Brain microvascular endothelial cell (primary cell): ENCODE measurements at regions not wholly inside any gene's neighbourhood (a gene's known extent, or its start where the extent isn't known, plus 50 kb on each side); places are given as distances from the start of the nearest gene placed in this dataset.

ENCODE experiments used
- DNase-seq: peaks from one replicate; pipeline ENCODE4 v3.0.0-alpha.2; 2020
- H3K27ac ChIP-seq: fragments of 250-450 bp; sonication (Bioruptor Pico); 2 replicates; pipeline ENCODE4 v1.5.1; 2020; ENCODE audit warnings: mild to moderate bottlenecking, moderate library complexity
- H3K27me3 ChIP-seq: fragments of 250-450 bp; sonication (Bioruptor Pico); replicated peaks from 2 replicates; pipeline ENCODE4 v1.5.1; 2020; ENCODE audit warnings: mild to moderate bottlenecking
- H3K36me3 ChIP-seq: fragments of 250-450 bp; sonication (Bioruptor Pico); replicated peaks from 2 replicates; pipeline ENCODE4 v1.5.1; 2020; ENCODE audit warnings: mild to moderate bottlenecking
- H3K4me3 ChIP-seq: 2 replicates; pipeline ENCODE4 v1.5.1; 2011; ENCODE audit warnings: low read depth, mild to moderate bottlenecking, control low read depth, low read length, moderate library complexity
- in situ Hi-C: cut with HindIII; loops from 2 replicates; pipeline ENCODE4 v1.10.0; 2017; ENCODE audit warnings: low sequenced_read_pairs, low pct_ligation_motif_present
- TF ChIP-seq, protein P1 (sequence below): IDR thresholded peaks from 2 replicates; pipeline ENCODE4 v1.5.1; 2011; ENCODE audit warnings: low read depth, mild to moderate bottlenecking, moderate library complexity, low read length, control low read depth, inconsistent platforms; ENCODE audit errors: missing control alignments

DNA sequence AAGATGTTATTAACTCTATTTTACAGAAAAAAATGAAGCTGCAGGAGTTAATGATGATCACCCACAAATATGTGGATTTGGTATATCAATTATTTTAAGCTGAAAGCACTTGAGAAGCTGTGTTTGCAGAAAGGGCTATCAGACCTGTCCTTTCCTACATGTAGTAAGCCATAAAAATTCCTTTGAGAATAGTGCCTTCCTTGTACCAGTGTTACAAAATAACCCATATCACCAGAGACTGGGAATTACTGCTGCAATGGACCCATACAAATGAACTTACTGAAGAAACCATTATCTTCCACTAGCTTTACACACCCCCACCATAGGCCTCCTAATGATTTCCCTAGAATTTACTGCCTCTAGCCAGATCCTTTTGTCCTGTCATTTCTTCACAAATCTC lies 99.2 kb upstream of the ZRANB2 start:
- no peak overlapping the region for H3K4me3 ChIP-seq
- H3K27me3 ChIP-seq: no peaks in the 10 kb centered on the region
- DNase-seq: no peak
- H3K36me3 ChIP-seq: no peaks in the 10 kb centered on the region
- in situ Hi-C loops: no loop called here
- TF ChIP-seq, protein P1, sequence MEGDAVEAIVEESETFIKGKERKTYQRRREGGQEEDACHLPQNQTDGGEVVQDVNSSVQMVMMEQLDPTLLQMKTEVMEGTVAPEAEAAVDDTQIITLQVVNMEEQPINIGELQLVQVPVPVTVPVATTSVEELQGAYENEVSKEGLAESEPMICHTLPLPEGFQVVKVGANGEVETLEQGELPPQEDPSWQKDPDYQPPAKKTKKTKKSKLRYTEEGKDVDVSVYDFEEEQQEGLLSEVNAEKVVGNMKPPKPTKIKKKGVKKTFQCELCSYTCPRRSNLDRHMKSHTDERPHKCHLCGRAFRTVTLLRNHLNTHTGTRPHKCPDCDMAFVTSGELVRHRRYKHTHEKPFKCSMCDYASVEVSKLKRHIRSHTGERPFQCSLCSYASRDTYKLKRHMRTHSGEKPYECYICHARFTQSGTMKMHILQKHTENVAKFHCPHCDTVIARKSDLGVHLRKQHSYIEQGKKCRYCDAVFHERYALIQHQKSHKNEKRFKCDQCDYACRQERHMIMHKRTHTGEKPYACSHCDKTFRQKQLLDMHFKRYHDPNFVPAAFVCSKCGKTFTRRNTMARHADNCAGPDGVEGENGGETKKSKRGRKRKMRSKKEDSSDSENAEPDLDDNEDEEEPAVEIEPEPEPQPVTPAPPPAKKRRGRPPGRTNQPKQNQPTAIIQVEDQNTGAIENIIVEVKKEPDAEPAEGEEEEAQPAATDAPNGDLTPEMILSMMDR: no peak
- no peak overlapping the region for H3K27ac ChIP-seq

DNA sequence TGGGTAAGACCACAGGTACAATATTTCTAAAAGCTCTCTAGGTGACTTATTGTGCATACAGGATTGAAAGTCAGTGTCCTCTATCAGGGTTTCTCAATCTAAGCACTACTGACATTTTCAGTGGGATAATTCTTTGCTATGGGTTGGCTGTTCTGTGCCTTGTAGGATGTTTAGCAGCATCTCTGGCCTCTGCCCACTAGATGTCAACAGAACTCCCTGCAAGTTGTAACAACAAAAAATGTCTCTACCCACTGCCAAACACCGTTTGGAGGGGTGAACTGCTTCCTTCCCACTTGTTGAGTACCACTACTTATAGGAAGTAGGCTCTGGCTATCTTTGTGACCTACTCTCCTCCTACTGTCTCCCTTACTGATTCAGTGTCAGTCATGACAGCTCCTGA lies 90.1 kb upstream of the ZRANB2 start:
- Histone ChIP-seq H3K4me3 (no peak overlapping the region), H3K36me3 (no peaks in the 10 kb centered on the region), H3K27ac (no peak overlapping the region), H3K27me3 (no peaks in the 10 kb centered on the region)
- TF ChIP-seq, protein P1: no peak
- no peak for DNase-seq
- in situ Hi-C loops: no loop called here

DNA sequence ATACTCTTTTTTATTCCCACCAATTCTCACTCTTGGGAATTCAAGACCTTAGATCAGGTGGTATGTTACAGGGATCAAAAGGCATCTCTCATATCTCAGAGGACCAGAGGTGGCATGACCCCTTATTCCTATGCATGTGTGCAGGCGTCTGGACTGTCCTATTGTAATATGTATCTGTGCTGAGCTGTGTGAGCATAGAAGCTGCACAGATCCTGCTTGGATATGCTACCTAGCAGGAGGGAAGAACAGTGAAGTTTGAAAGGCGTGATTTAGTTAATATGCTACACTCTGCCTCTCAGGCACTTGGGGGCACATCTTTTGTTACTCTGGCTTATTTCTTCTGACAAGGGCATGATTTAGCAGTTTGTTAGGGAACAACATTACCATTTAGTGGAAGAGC lies 86.7 kb upstream of the ZRANB2 start:
- in situ Hi-C loops: no loop called here
- H3K27me3 ChIP-seq: no peaks in the 10 kb centered on the region
- no peak overlapping the region for H3K27ac ChIP-seq
- no peak for DNase-seq
- no peaks in the 10 kb centered on the region for H3K36me3 ChIP-seq
- H3K4me3 ChIP-seq: no peak overlapping the region
- TF ChIP-seq, protein P1: no peak

DNA sequence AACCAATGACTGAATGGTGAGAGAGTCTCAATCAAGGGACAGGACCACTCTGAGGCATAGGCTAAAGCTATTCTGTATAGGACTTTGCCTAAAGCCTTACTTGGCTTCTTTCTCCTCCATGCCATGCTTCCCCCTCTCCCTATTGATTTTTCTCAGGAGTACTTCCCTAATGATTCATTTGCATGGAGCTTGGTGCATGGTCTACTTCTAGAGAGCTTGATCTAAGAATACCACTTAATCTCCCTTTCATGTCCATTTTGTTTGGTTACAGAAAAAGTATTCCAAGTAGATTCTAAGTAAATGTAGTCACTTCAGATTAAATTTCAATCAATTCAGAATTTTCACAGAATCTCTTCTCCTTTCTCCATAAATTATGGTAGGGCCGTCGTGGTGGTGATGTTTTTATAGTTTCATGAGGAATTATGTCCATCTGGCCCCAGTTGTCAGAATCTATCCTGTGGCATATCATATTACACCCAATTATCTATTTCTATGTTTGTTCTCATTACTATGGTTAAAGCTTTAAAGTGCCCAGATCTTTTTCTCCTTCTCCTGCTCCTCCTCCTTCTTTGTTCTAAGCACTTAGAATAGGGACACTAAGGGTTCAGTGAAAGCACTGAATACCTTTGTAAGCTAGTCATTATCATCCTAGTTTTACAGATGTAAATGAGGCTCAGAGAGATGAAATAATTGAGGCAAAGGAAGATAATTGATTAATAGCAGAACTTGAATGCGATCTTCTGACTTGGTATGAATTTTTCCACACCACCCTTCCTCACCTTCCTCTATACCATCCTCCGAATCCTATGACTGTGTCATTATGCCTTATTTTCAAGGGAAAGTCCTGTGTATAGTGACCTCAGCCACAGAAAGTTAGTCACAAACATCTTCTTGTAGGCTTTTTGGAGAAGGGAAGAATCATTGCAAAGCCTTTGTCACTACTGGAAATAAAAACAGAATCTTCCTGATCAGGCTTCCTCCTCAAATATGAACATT lies 85.6 kb upstream of the ZRANB2 start:
- TF ChIP-seq, protein P1: no peak
- no peak overlapping the region for H3K27ac ChIP-seq
- no peak overlapping the region for H3K4me3 ChIP-seq
- no peaks in the 10 kb centered on the region for H3K27me3 ChIP-seq
- in situ Hi-C loops: no loop called here
- no peaks in the 10 kb centered on the region for H3K36me3 ChIP-seq
- DNase-seq: no peak

DNA sequence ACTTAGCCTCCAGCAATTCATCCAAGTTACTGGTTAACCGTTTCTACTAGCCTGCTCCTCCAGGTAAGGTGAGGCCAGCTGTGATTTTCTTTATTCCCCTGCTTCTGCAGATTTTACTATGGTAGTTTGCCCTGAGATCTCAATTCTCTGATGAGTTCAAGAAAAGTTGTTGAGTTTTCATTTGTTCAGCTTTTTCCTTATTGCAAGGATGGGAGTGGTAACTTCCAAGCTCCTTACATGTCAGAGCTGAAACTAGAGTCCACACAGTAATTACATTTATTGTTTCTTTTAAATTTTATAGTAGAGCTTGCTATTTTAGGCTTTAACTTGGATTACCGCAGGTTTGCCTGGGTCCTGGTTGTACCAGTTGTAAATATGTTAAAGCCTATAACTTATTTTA lies 76.9 kb upstream of the ZRANB2 start:
- DNase-seq: no peak
- TF ChIP-seq, protein P1: no peak
- no peak overlapping the region for H3K27ac ChIP-seq
- in situ Hi-C loops: no loop called here
- H3K27me3 ChIP-seq: no peaks in the 10 kb centered on the region
- no peak overlapping the region for H3K4me3 ChIP-seq
- H3K36me3 ChIP-seq: no peaks in the 10 kb centered on the region
